SU-DHL-6 (cell line): ENCODE measurements at regions not wholly inside any gene's neighbourhood (a gene's known extent, or its start where the extent isn't known, plus 50 kb on each side); places are given as distances from the start of the nearest gene placed in this dataset.

Experiments used
- H2AFZ ChIP-seq: fragments of 200-600 bp; sonication (generic); 2 replicates; pipeline ENCODE4 v1.6.1; 2014; ENCODE audit warnings: low read depth, mild to moderate bottlenecking, moderate library complexity, mixed read lengths, antibody characterized with exemption, low read length; ENCODE audit not compliant: severe bottlenecking
- H3F3A ChIP-seq: fragments of 200-600 bp; shearing (Covaris generic); 2 replicates; pipeline ENCODE4 v1.6.0; 2016; ENCODE audit warnings: antibody characterized with exemption, mild to moderate bottlenecking; ENCODE audit not compliant: insufficient read depth
- H3K27ac ChIP-seq: fragments of 200-600 bp; sonication (generic); 2 replicates; pipeline ENCODE4 v1.5.1; 2016; ENCODE audit warnings: low read depth, mild to moderate bottlenecking, low read length, moderate library complexity, mixed read lengths
- H3K27me3 ChIP-seq: fragments of 200-600 bp; sonication (generic), shearing (Covaris generic); 2 replicates; pipeline ENCODE4 v1.6.0; 2014; ENCODE audit warnings: mild to moderate bottlenecking, low read length
- H3K36me3 ChIP-seq: fragments of 200-600 bp; sonication (generic); 2 replicates; pipeline ENCODE4 v1.6.1; 2014; ENCODE audit warnings: mild to moderate bottlenecking, low read length, mixed read lengths
- H3K4me2 ChIP-seq: fragments of 300-600, 200-600 bp; shearing (Covaris generic), sonication (generic); 2 replicates; pipeline ENCODE4 v1.6.0; 2014; ENCODE audit warnings: low read length, low read depth, mild to moderate bottlenecking; ENCODE audit not compliant: poor library complexity, severe bottlenecking
- H3K4me3 ChIP-seq: fragments of 200-600 bp; sonication (generic); 2 replicates; pipeline ENCODE4 v1.5.1; 2014; ENCODE audit warnings: antibody characterized with exemption, low read length, mild to moderate bottlenecking, mixed read lengths; ENCODE audit not compliant: insufficient read depth, poor library complexity, severe bottlenecking
- H3K79me2 ChIP-seq: fragments of 200-600 bp; sonication (generic); 2 replicates; pipeline ENCODE4 v1.6.1; 2014; ENCODE audit warnings: mild to moderate bottlenecking, low read length, moderate library complexity; ENCODE audit not compliant: insufficient read depth
- H3K9ac ChIP-seq: fragments of 200-600 bp; sonication (generic); 2 replicates; pipeline ENCODE4 v1.7.0; 2014; ENCODE audit warnings: mild to moderate bottlenecking, low read length
- H3K9me2 ChIP-seq: fragments of 200-600 bp; sonication (generic); replicated peaks from 2 replicates; pipeline ENCODE4 v1.6.1; 2014; ENCODE audit warnings: low read length; ENCODE audit not compliant: insufficient read depth
- H3K9me3 ChIP-seq: fragments of 200-600 bp; sonication (generic); 2 replicates; pipeline ENCODE4 v1.6.1; 2014; ENCODE audit warnings: low read length, mixed read lengths; ENCODE audit not compliant: insufficient read depth
- H4K20me1 ChIP-seq: fragments of 200-600 bp; sonication (generic); 2 replicates; pipeline ENCODE4 v1.6.1; 2014; ENCODE audit warnings: low read depth, mild to moderate bottlenecking, antibody characterized with exemption, low read length, moderate library complexity, mixed read lengths
- CTCF ChIP-seq: fragments of 200-600 bp; sonication (generic); IDR thresholded peaks from one replicate; pipeline ENCODE4 v1.5.1; 2017; ENCODE audit warnings: antibody characterized with exemption, mild to moderate bottlenecking, low read length, moderate library complexity; ENCODE audit not compliant: insufficient read depth, poor library complexity, severe bottlenecking
- EZH2phosphoT487 ChIP-seq: fragments of 200-600 bp; sonication (generic), shearing (Covaris generic); conservative IDR thresholded peaks from 2 replicates; pipeline ENCODE4 v1.6.1; 2018; ENCODE audit warnings: mild to moderate bottlenecking, antibody characterized with exemption, low read length, moderate library complexity, mixed read lengths

GRCh38 chr20:10788055-10788454 is 114.3 kb upstream of the JAG1 start:
- 0 out of 2 replicates have a peak, but pooled peaks cover 3% of the 10 kb centered on the region for H3K9me3 ChIP-seq
- no peaks in the 10 kb centered on the region for H3K27me3 ChIP-seq
- no peaks in the 10 kb centered on the region for H3K79me2 ChIP-seq
- no peaks in the 10 kb centered on the region for H3K36me3 ChIP-seq
- H2AFZ ChIP-seq: no peak overlapping the region
- H3K9me2 ChIP-seq: no peaks in the 10 kb centered on the region
- no peak overlapping the region for H3K4me3 ChIP-seq
- no peak overlapping the region for H3K4me2 ChIP-seq
- H3K27ac ChIP-seq: no peak overlapping the region
- no peak overlapping the region for H3K9ac ChIP-seq
- TF ChIP-seq EZH2phosphoT487 (no peak), CTCF (no peak)
- H4K20me1 ChIP-seq: no peaks in the 10 kb centered on the region
- H3F3A ChIP-seq: no peaks in the 10 kb centered on the region

GRCh38 chr20:10788877-10789276 is 115.1 kb upstream of the JAG1 start:
- Histone ChIP-seq H3K4me3 (no peak overlapping the region), H3F3A (no peaks in the 10 kb centered on the region), H4K20me1 (no peaks in the 10 kb centered on the region), H3K9ac (no peak overlapping the region), H2AFZ (no peak overlapping the region), H3K9me2 (no peaks in the 10 kb centered on the region), H3K9me3 (0 out of 2 replicates have a peak, but pooled peaks cover 3% of the 10 kb centered on the region), H3K36me3 (no peaks in the 10 kb centered on the region), H3K27me3 (no peaks in the 10 kb centered on the region), H3K4me2 (no peak overlapping the region), H3K79me2 (no peaks in the 10 kb centered on the region), H3K27ac (no peak overlapping the region)
- no peak for TF ChIP-seq CTCF
- TF ChIP-seq EZH2phosphoT487: no peak

- TF ChIP-seq CTCF (no peak), EZH2phosphoT487 (no peak)
- H3F3A ChIP-seq: no peaks in the 10 kb centered on the region
- H3K4me3 ChIP-seq: no peak overlapping the region
- no peak overlapping the region for H3K4me2 ChIP-seq
- H4K20me1 ChIP-seq: no peaks in the 10 kb centered on the region
- no peak overlapping the region for H3K27ac ChIP-seq
- H2AFZ ChIP-seq: no peak overlapping the region
- H3K9ac ChIP-seq: no peak overlapping the region
- H3K36me3 ChIP-seq: no peaks in the 10 kb centered on the region
- no peaks in the 10 kb centered on the region for H3K27me3 ChIP-seq
- H3K9me3 ChIP-seq: 0 out of 2 replicates have a peak, but pooled peaks cover 3% of the 10 kb centered on the region
- no peaks in the 10 kb centered on the region for H3K79me2 ChIP-seq
- H3K9me2 ChIP-seq: no peaks in the 10 kb centered on the region
These were observed 115.6 kb upstream of the JAG1 start for GRCh38 chr20:10789386-10789785.

- H3K36me3 ChIP-seq: no peaks in the 10 kb centered on the region
- H3K4me3 ChIP-seq: no peak overlapping the region
- H3K79me2 ChIP-seq: no peaks in the 10 kb centered on the region
- H4K20me1 ChIP-seq: no peaks in the 10 kb centered on the region
- no peak overlapping the region for H3K27ac ChIP-seq
- H3K27me3 ChIP-seq: no peaks in the 10 kb centered on the region
- no peak for TF ChIP-seq EZH2phosphoT487
- 0 out of 2 replicates have a peak, but pooled peaks cover 3% of the 10 kb centered on the region for H3K9me3 ChIP-seq
- no peaks in the 10 kb centered on the region for H3K9me2 ChIP-seq
- H2AFZ ChIP-seq: no peak overlapping the region
- no peaks in the 10 kb centered on the region for H3F3A ChIP-seq
- no peak overlapping the region for H3K9ac ChIP-seq
- no peak overlapping the region for H3K4me2 ChIP-seq
These were observed 116.2 kb upstream of the JAG1 start for GRCh38 chr20:10790013-10790412.
